Heart left ventricle (tissue), 16 donors: ENCODE measurements at regions not wholly inside any gene's neighbourhood (a gene's known extent, or its start where the extent isn't known, plus 50 kb on each side); places are given as distances from the start of the nearest gene placed in this dataset.
"Not testable (repeated sequence)": the region's sequence is repeated elsewhere in the genome, so short reads cannot be mapped to it uniquely, and the experiment has no call there.

Experiments used
- ATAC-seq, 4 donors: fragments of 200-7000 bp; cut with Tn5 transposase; one replicate each; pipeline ENCODE4 v1.9.1; 2020 to 2022; ENCODE audit warnings: moderate library complexity in 4 of 4, mild to moderate bottlenecking in 3 of 4, moderate number of reproducible peaks in 1 of 4
- DNase-seq, 5 donors: peaks; one replicate each; pipeline ENCODE4 v3.0.0-alpha.2; 2020
- H3K27ac ChIP-seq, 12 donors: fragments of 200-600 bp; sonication (generic) in 4 of 12; one replicate each; pipeline versions ENCODE4 v1.5.0 to v1.8.0; 2016 to 2022; ENCODE audit warnings: mild to moderate bottlenecking in 2 of 12
- H3K27me3 ChIP-seq, 9 donors: fragments of 200-600 bp; sonication (generic) in 2 of 9; one replicate each; pipeline versions ENCODE4 v1.5.1 to v1.8.0; 2016 to 2022; ENCODE audit warnings: mild to moderate bottlenecking in 3 of 9
- H3K36me3 ChIP-seq, 9 donors: fragments of 200-600 bp; sonication (generic) in 2 of 9; one replicate each; pipeline versions ENCODE4 v1.5.0 to v1.8.0; 2018 to 2022; ENCODE audit warnings: mild to moderate bottlenecking in 2 of 9
- H3K4me1 ChIP-seq, 12 donors: fragments of 200-600 bp; sonication (generic) in 4 of 12; one replicate each; pipeline versions ENCODE4 v1.5.0 to v1.8.0; 2016 to 2022; ENCODE audit warnings: mild to moderate bottlenecking in 3 of 12
- H3K4me3 ChIP-seq, 12 donors: fragments of 200-600 bp; sonication (generic) in 4 of 12; one replicate each; pipeline versions ENCODE4 v1.5.0 to v1.8.0; 2017 to 2022; ENCODE audit warnings: mild to moderate bottlenecking in 9 of 12, moderate library complexity in 4 of 12
- H3K9me3 ChIP-seq, 12 donors: fragments of 200-600 bp; sonication (generic) in 4 of 12; one replicate each; pipeline versions ENCODE4 v1.5.0 to v1.8.0; 2016 to 2022; ENCODE audit warnings: mild to moderate bottlenecking in 1 of 12
- POLR2A ChIP-seq, 2 donors: fragments of 450-650 bp; IDR thresholded peaks; one replicate each; pipeline ENCODE4 v1.6.1; 2017; ENCODE audit warnings: antibody characterized with exemption in 2 of 2, mild to moderate bottlenecking in 2 of 2, moderate library complexity in 2 of 2
- WGBS, 4 donors: extraction: QIAGEN DNeasy Blood & Tissue Kit in 2 of 4; methylation state at CpG; one replicate each; pipeline versions ENCODE4 v1.1.5 to v1.1.7; 2013 to 2018; 5-methylcytosine and 5-hydroxymethylcytosine counted together
- intact Hi-C, 10 donors: fragments of 100-400 bp; cut with DNase I; formaldehyde crosslinking; loops; one replicate each; pipeline versions ENCODE4 v1.11.1 to v1.14.2; 2022
- TF ChIP-seq, protein P1 (sequence below), 12 donors: fragments of 200-600 bp; sonication (generic) in 4 of 12; IDR thresholded peaks; one replicate each; pipeline versions ENCODE4 v1.5.0 to v1.8.0; 2018 to 2022; ENCODE audit warnings: antibody characterized with exemption in 12 of 12, mild to moderate bottlenecking in 5 of 12
- donor health status: ischemic (EF 13 %, LVEDD 7.1; RV severe dilation, severe dysfunction).
- donor health status: healthy with polysubstance abuse.
- donor health status: DM: no; HTN: yes; CAD: no.
- donor health status: DM: no; HTN: no; CAD: no.
- donor health status: ischemic (EF 25% LVEDD 6.9; RV normal size, moderate dysfunction).
- donor health status: ischemic (EF 25% LVEDD 5.7; RV mildly dilated, moderate dysfunction).
- donor health status: healthy.
- donor health status: DM: yes; HTN: yes; CAD: no.
- donor health status: ischemic (EF 35%, LVEDD 5.7; RV mildly dilated, moderate dysfunction).
- donor health status: nonischemic (EF 11% LVEDD 7.7; RV severe dilation, severe dysfunction).
- donor health status: DM: yes; HTN: yes; CAD: no.
- donor health status: PGD.
- donor health status: ischemic (EF 29% LVEDD 5.4; RV normal size, mild dysfunction).
- donor health status: nonischemic (EF 23%, LVEDD 6.1; RV moderate dilation, normal function).

DNA sequence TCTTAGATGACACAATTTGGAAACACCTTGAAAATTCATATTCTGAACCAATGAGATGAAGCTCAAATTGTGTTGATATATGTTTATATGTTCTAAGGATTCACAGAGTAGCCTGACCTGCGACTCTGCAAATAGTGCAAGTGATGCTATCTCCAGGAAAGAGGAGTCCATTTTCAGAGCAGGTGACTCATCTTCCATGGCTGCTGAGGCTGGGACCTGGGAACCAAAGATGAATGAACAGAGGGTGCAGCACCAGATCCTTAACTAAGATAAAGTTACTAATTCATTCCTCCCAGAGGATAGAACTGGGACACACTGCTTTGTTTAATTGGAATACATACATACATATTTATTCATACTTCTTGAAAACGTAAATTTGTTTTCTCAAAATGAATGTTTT lies 240.6 kb upstream of the SEMA3C start:
- intact Hi-C loops = no loop called here
- DNase-seq (no peak), ATAC-seq (no peak)
- no peaks in the 10 kb centered on the region for H3K9me3 ChIP-seq
- H3K27ac ChIP-seq = no peak overlapping the region
- WGBS, 4 donors = 74 to 82% (median 82%) methylated on average over 2 of the region's 2 CpGs
- peaks cover 0 to 8% (median 0%) of the 10 kb centered on the region in 12 donors for H3K4me1 ChIP-seq
- no peak overlapping the region for H3K4me3 ChIP-seq
- no peaks in the 10 kb centered on the region for H3K27me3 ChIP-seq
- no peaks in the 10 kb centered on the region for H3K36me3 ChIP-seq
- TF ChIP-seq, protein P1, sequence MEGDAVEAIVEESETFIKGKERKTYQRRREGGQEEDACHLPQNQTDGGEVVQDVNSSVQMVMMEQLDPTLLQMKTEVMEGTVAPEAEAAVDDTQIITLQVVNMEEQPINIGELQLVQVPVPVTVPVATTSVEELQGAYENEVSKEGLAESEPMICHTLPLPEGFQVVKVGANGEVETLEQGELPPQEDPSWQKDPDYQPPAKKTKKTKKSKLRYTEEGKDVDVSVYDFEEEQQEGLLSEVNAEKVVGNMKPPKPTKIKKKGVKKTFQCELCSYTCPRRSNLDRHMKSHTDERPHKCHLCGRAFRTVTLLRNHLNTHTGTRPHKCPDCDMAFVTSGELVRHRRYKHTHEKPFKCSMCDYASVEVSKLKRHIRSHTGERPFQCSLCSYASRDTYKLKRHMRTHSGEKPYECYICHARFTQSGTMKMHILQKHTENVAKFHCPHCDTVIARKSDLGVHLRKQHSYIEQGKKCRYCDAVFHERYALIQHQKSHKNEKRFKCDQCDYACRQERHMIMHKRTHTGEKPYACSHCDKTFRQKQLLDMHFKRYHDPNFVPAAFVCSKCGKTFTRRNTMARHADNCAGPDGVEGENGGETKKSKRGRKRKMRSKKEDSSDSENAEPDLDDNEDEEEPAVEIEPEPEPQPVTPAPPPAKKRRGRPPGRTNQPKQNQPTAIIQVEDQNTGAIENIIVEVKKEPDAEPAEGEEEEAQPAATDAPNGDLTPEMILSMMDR (IDR thresholded peaks at IDR 0.05) = no peak
- no peak for TF ChIP-seq POLR2A (IDR thresholded peaks at IDR 0.05)

DNA sequence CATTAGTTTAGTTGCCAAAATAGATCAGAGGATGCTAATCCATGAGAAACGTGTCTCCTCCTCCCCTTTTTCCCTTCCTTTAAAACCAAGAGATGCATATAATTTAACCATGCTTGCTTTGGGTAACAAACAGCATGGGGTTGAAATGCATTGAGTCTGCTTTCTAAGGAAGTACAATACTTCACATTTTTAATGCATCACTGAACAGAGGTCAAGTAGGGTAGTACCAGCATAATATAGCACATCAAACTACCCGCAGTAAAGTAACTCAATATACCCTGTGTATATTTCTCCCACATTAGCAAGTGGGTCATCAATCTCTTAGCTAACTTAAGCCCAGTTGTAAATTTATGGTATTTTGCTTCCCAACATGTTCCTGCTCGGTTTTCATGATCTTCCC lies 239.3 kb upstream of the SEMA3C start:
- no peak overlapping the region for H3K27ac ChIP-seq
- intact Hi-C loops = no loop called here
- no peak for ATAC-seq
- DNase-seq = no peak
- WGBS, 4 donors = 73 to 80% (median 75%) methylated on average over 3 of the region's 3 CpGs
- no peaks in the 10 kb centered on the region for H3K27me3 ChIP-seq
- TF ChIP-seq POLR2A (IDR thresholded peaks at IDR 0.05) = no peak
- TF ChIP-seq, protein P1 (IDR thresholded peaks at IDR 0.05) = no peak
- no peaks in the 10 kb centered on the region for H3K36me3 ChIP-seq
- H3K9me3 ChIP-seq = no peaks in the 10 kb centered on the region
- peaks cover 0 to 8% (median 0%) of the 10 kb centered on the region in 12 donors for H3K4me1 ChIP-seq
- H3K4me3 ChIP-seq = no peak overlapping the region

DNA sequence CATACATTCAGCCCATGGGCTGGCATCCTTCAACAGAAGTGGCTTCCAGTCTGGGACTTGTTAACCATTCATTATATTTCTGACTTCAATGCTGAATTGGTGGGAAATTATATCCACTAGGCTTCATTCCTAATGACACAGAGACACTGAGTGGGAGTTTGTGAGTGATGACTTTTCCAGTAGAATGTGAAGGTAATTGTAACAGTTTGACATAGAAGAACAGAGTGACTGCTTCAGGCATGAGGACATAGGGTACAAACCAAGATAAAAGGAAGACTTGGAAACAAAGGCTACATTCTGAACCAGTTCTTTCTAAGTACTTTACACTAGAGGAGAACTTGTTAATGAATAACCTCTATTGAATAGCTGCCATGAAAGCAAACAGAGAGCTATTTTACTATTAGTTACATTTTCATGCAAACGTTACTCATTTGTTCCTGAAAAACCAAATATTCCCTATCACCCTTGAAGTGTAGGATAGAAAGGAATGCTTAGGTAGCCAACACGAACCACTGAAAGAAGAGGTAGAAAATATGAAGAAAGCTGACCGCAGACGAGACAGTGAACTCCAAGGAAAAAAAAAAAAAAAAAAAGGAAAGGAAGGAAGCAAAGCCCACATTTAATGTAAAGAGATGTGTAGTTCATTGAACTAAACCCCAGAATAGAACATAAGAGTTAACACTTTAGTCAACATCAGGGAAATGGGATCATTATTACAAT lies 237.0 kb upstream of the SEMA3C start:
- ATAC-seq (no peak), DNase-seq (no peak)
- TF ChIP-seq, protein P1 (IDR thresholded peaks at IDR 0.05) = no peak
- no peak for TF ChIP-seq POLR2A (IDR thresholded peaks at IDR 0.05)
- intact Hi-C loops = no loop called here
- Histone ChIP-seq H3K9me3 (no peaks in the 10 kb centered on the region), H3K36me3 (no peaks in the 10 kb centered on the region), H3K4me1 (peaks cover 0 to 4% (median 0%) of the 10 kb centered on the region in 12 donors), H3K4me3 (no peak overlapping the region), H3K27me3 (no peaks in the 10 kb centered on the region), H3K27ac (no peak overlapping the region)
- WGBS, 4 donors = 42 to 73% (median 56%) methylated on average over 4 of the region's 4 CpGs

DNA sequence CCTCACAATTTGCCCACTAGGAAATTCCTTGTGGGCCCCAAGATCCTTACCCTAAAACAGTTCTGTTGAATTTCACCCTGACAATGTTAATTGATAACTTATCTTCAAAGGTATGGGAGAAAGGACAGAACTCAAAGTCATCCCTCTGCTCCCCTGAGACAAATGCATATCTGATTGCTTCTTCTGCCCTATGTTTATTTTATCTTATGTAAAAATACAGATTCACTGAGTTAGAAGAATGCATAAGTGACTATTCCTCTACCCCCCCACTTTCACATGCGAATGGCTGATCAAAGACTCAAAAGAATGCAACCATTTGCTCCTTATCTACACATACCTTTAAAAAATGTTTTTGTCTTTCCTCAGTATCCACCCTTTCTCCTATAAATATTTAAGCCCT lies 235.7 kb upstream of the SEMA3C start:
- no peak for TF ChIP-seq POLR2A (IDR thresholded peaks at IDR 0.05)
- TF ChIP-seq, protein P1 (IDR thresholded peaks at IDR 0.05) = no peak
- no peak for ATAC-seq
- intact Hi-C loops = no loop called here
- Histone ChIP-seq H3K9me3 (no peaks in the 10 kb centered on the region), H3K36me3 (no peaks in the 10 kb centered on the region), H3K4me1 (peaks cover 0 to 6% (median 0%) of the 10 kb centered on the region in 12 donors), H3K27ac (no peak overlapping the region), H3K27me3 (no peaks in the 10 kb centered on the region), H3K4me3 (no peak overlapping the region)
- DNase-seq = no peak
- WGBS, 4 donors = 61 to 76% (median 70%) methylated on average over 1 of the region's 1 CpG

DNA sequence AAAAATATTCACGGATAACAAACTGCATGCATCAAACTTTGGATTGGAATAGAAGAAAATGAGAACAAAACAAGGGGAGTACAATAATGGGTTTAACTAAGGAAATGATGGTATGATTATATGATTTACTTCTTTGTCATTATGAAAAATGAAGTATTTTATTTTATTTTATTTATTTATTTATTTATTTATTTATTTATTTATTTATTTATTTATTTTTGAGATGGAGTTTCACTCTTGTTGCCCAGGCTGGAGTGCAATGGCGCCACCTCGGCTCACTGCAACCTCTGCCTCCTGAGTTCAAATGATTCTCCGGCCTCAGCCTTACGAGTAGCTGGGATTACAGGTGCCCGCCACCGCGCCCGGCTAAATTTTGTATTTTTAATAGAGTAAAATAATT lies 234.1 kb upstream of the SEMA3C start:
- intact Hi-C loops, DNase-seq, H3K4me1 ChIP-seq, H3K9me3 ChIP-seq, H3K27me3 ChIP-seq, H3K4me3 ChIP-seq, ATAC-seq, H3K36me3 ChIP-seq, H3K27ac ChIP-seq: not testable (repeated sequence)
- 94 to 98% (median 96%) methylated on average over 9 of the region's 9 CpGs for WGBS, 4 donors
